SK-N-SH (cell line): ENCODE measurements at regions not wholly inside any gene's neighbourhood (a gene's known extent, or its start where the extent isn't known, plus 50 kb on each side); places are given as distances from the start of the nearest gene placed in this dataset.

Experiments
- CTCF ChIA-PET: fragments of 300-600, 350-600 bp; formaldehyde crosslinking; extraction: SDS; loops from one replicate; lab custom pipeline; 2021; lab: Yijun Ruan, JAX
- POLR2A ChIA-PET: fragments of 350-600 bp; sonication (Branson Sonifier 250); formaldehyde crosslinking; extraction: SDS; loops from one replicate; lab custom pipeline; 2020; ENCODE audit warnings: antibody characterized with exemption, inconsistent platforms; lab: Yijun Ruan, JAX
- DNase-seq: peaks from one replicate; pipeline ENCODE4 v3.0.0; 2012
- H2AFZ ChIP-seq: fragments of 200-600 bp; sonication (generic); 2 replicates; pipeline ENCODE4 v1.8.1; 2016; ENCODE audit warnings: antibody characterized with exemption, mild to moderate bottlenecking, low read depth
- H3F3A ChIP-seq: fragments of 200-600 bp; sonication (generic); replicated peaks from 2 replicates; pipeline ENCODE3; 2016; ENCODE audit warnings: antibody characterized with exemption, mild to moderate bottlenecking; ENCODE audit not compliant: insufficient read depth
- H3K27ac ChIP-seq, 2 experiments: fragments of 200-500 bp in 1 of 2; fragments of 200-600 bp in 1 of 2; sonication (Bioruptor generic) in 1 of 2; sonication (generic), shearing (Covaris generic) in 1 of 2; 2 replicates each; pipeline versions ENCODE4 v1.5.1 to v1.6.1; 2014 to 2016; ENCODE audit warnings: low read depth in 2 of 2, inconsistent platforms in 1 of 2, low read length in 1 of 2, mild to moderate bottlenecking in 1 of 2, mixed read lengths in 1 of 2
- H3K27me3 ChIP-seq: fragments of 200-600 bp; sonication (generic), shearing (Covaris generic); 2 replicates; pipeline ENCODE4 v1.6.1; 2016; ENCODE audit warnings: mixed run types; ENCODE audit not compliant: insufficient read depth
- H3K36me3 ChIP-seq, 2 experiments: fragments of 200-500 bp in 1 of 2; fragments of 200-600 bp in 1 of 2; sonication (Bioruptor generic) in 1 of 2; sonication (generic) in 1 of 2; replicated peaks in 1 of 2; 2 replicates each; pipeline versions ENCODE3 to v1.5.1; 2014 to 2016; ENCODE audit warnings: low read length in 1 of 2, mild to moderate bottlenecking in 1 of 2; ENCODE audit not compliant: insufficient read depth in 2 of 2, control insufficient read depth in 1 of 2
- H3K4me1 ChIP-seq, 2 experiments: fragments of 200-500 bp in 1 of 2; fragments of 200-600 bp in 1 of 2; sonication (Bioruptor generic) in 1 of 2; sonication (generic), shearing (Covaris generic) in 1 of 2; 2 replicates each; pipeline versions ENCODE4 v1.5.1 to v1.6.1; 2014 to 2016; ENCODE audit warnings: low read depth in 1 of 2, low read length in 1 of 2, mixed run types in 1 of 2; ENCODE audit not compliant: insufficient read depth in 2 of 2, control insufficient read depth in 1 of 2
- H3K4me2 ChIP-seq: fragments of 200-600 bp; sonication (generic), shearing (Covaris generic); 2 replicates; pipeline ENCODE4 v1.6.1; 2017; ENCODE audit warnings: mixed run types
- H3K4me3 ChIP-seq, 2 experiments: fragments of 200-500 bp in 1 of 2; fragments of 200-600 bp in 1 of 2; sonication (Bioruptor generic) in 1 of 2; sonication (generic), shearing (Covaris generic) in 1 of 2; 2 replicates each; pipeline versions ENCODE4 v1.5.1 to v1.8.1; 2014 to 2016; ENCODE audit warnings: low read depth in 2 of 2, inconsistent platforms in 1 of 2, low read length in 1 of 2, mild to moderate bottlenecking in 1 of 2, mixed read lengths in 1 of 2, moderate library complexity in 1 of 2
- H3K79me2 ChIP-seq: fragments of 200-600 bp; sonication (generic); 2 replicates; pipeline ENCODE4 v1.8.1; 2017; ENCODE audit warnings: mild to moderate bottlenecking; ENCODE audit not compliant: insufficient read depth
- H3K9ac ChIP-seq: fragments of 200-600 bp; sonication (generic); 2 replicates; pipeline ENCODE4 v1.6.1; 2017; ENCODE audit warnings: mixed run types
- H3K9me2 ChIP-seq: fragments of 200-600 bp; sonication (generic); 2 replicates; pipeline ENCODE4 v1.6.1; 2017; ENCODE audit warnings: mixed run types
- H3K9me3 ChIP-seq: fragments of 200-600 bp; sonication (generic); 2 replicates; pipeline ENCODE4 v1.6.1; 2017; ENCODE audit warnings: mixed run types, mild to moderate bottlenecking, moderate library complexity
- H4K20me1 ChIP-seq: fragments of 200-600 bp; sonication (generic); 2 replicates; pipeline ENCODE4 v1.6.1; 2017; ENCODE audit warnings: mild to moderate bottlenecking, mixed run types; ENCODE audit not compliant: insufficient read depth
- ELF1 ChIP-seq: IDR thresholded peaks from 2 replicates; pipeline ENCODE4 v1.4.0; 2012
- EZH2phosphoT487 ChIP-seq: fragments of 200-600 bp; sonication (generic); IDR thresholded peaks from 2 replicates; pipeline ENCODE4 v1.6.1; 2017; ENCODE audit warnings: low read depth, mixed run types, mild to moderate bottlenecking, antibody characterized with exemption, moderate library complexity, borderline replicate concordance
- FOSL2 ChIP-seq: IDR thresholded peaks from 2 replicates; pipeline ENCODE4 v1.4.0; 2012; ENCODE audit warnings: low read depth, mild to moderate bottlenecking, moderate library complexity, borderline replicate concordance
- FOXJ3 ChIP-seq: sonication (generic); formaldehyde crosslinking; IDR thresholded peaks from 2 replicates; pipeline ENCODE4 v1.5.1; 2020; ENCODE audit warnings: mild to moderate bottlenecking, missing genetic modification reagents
- FOXM1 ChIP-seq: IDR thresholded peaks from 2 replicates; pipeline ENCODE4 v1.4.0; 2012; ENCODE audit warnings: low read depth, mild to moderate bottlenecking
- GABPA ChIP-seq: IDR thresholded peaks from 2 replicates; pipeline ENCODE4 v1.4.0; 2012; ENCODE audit warnings: low read depth, mild to moderate bottlenecking
- GATA2 ChIP-seq: sonication (generic); formaldehyde crosslinking; IDR thresholded peaks from 2 replicates; pipeline ENCODE4 v1.5.0; 2020; ENCODE audit warnings: mild to moderate bottlenecking, missing genetic modification reagents
- JUND ChIP-seq: IDR thresholded peaks from 2 replicates; pipeline ENCODE4 v1.4.0; 2012
- MAX ChIP-seq: IDR thresholded peaks from 2 replicates; pipeline ENCODE4 v1.4.0; 2012; ENCODE audit warnings: low read depth
- MXI1 ChIP-seq: IDR thresholded peaks from 2 replicates; pipeline ENCODE4 v1.6.1; 2012; ENCODE audit warnings: mild to moderate bottlenecking, low read depth, low read length, improper control_type of control experiment
- RAD21 ChIP-seq: IDR thresholded peaks from 2 replicates; pipeline ENCODE4 v1.6.1; 2012; ENCODE audit warnings: mild to moderate bottlenecking, low read length
- REST ChIP-seq: IDR thresholded peaks from 2 replicates; pipeline ENCODE4 v1.6.1; 2012; ENCODE audit warnings: mild to moderate bottlenecking, low read depth, low read length, moderate library complexity
- TEAD4 ChIP-seq: IDR thresholded peaks from 2 replicates; pipeline ENCODE4 v1.4.0; 2012; ENCODE audit warnings: mild to moderate bottlenecking, borderline replicate concordance; ENCODE audit not compliant: insufficient read depth
- USF1 ChIP-seq: IDR thresholded peaks from 2 replicates; pipeline ENCODE4 v1.4.0; 2012; ENCODE audit warnings: low read depth, borderline replicate concordance
- WGBS: methylation state at CpG from one replicate; pipeline ENCODE4 v1.1.6; 2017; ENCODE audit warnings: low lambda C conversion rate; 5-methylcytosine and 5-hydroxymethylcytosine counted together
- TF ChIP-seq, protein P1 (sequence below): fragments of 150-350 bp; IDR thresholded peaks from 2 replicates; pipeline ENCODE4 v1.6.1; 2016; ENCODE audit warnings: mild to moderate bottlenecking, low read depth, low read length
- TF ChIP-seq, protein P2 (sequence below): IDR thresholded peaks from 2 replicates; pipeline ENCODE4 v1.4.0; 2012; ENCODE audit warnings: low read depth, borderline replicate concordance

DNA sequence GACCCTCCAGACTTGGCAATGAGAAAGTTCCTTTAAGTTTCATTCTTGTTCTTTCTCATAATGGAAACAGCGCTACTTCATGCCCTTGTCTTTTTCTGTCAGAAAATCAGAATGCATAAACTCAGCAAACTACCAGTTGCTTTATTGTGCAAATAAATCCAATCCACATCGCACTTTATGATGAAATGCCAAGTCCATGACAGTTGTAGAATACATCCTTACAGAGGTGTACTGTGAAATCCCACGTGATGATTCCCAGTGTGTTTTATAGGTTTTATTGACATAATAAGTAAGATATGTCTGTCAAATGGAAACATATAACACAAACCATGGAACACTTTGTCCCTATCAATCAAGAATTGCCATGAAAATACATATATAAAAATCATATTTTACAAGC, 295.0 kb downstream of the PCDH7 start:
- Histone ChIP-seq H3K4me2 (no peak overlapping the region), H3K9ac (no peak overlapping the region), H3K4me3 (no peak overlapping the region), H3K27ac (no peak overlapping the region), H3K27me3 (no peaks in the 10 kb centered on the region), H3K4me1 (peaks cover 0 to 2% of the 10 kb centered on the region in 2 experiments; a peak in 3 of 4 replicates), H3K79me2 (no peaks in the 10 kb centered on the region), H3K9me2 (no peaks in the 10 kb centered on the region), H2AFZ (no peak overlapping the region), H3K36me3 (no peaks in the 10 kb centered on the region), H3K9me3 (no peaks in the 10 kb centered on the region), H4K20me1 (no peaks in the 10 kb centered on the region), H3F3A (no peaks in the 10 kb centered on the region)
- POLR2A ChIA-PET: no interaction called here
- WGBS: 85% methylated on average over 3 of the region's 3 CpGs
- no peak for DNase-seq
- TF ChIP-seq ELF1 (no peak), TEAD4 (no peak), JUND (no peak), USF1 (no peak), FOSL2 (no peak), FOXM1 (no peak), GATA2 (CRISPR knock-in tag) (no peak), REST (no peak), EZH2phosphoT487 (no peak), RAD21 (no peak), MXI1 (no peak), MAX (no peak), FOXJ3 (CRISPR knock-in tag) (no peak), GABPA (no peak)
- TF ChIP-seq, protein P1, sequence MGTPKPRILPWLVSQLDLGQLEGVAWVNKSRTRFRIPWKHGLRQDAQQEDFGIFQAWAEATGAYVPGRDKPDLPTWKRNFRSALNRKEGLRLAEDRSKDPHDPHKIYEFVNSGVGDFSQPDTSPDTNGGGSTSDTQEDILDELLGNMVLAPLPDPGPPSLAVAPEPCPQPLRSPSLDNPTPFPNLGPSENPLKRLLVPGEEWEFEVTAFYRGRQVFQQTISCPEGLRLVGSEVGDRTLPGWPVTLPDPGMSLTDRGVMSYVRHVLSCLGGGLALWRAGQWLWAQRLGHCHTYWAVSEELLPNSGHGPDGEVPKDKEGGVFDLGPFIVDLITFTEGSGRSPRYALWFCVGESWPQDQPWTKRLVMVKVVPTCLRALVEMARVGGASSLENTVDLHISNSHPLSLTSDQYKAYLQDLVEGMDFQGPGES: no peak
- TF ChIP-seq, protein P2, sequence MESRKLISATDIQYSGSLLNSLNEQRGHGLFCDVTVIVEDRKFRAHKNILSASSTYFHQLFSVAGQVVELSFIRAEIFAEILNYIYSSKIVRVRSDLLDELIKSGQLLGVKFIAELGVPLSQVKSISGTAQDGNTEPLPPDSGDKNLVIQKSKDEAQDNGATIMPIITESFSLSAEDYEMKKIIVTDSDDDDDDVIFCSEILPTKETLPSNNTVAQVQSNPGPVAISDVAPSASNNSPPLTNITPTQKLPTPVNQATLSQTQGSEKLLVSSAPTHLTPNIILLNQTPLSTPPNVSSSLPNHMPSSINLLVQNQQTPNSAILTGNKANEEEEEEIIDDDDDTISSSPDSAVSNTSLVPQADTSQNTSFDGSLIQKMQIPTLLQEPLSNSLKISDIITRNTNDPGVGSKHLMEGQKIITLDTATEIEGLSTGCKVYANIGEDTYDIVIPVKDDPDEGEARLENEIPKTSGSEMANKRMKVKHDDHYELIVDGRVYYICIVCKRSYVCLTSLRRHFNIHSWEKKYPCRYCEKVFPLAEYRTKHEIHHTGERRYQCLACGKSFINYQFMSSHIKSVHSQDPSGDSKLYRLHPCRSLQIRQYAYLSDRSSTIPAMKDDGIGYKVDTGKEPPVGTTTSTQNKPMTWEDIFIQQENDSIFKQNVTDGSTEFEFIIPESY: no peak
- CTCF ChIA-PET: no interaction called here
